ENCODE measurements at regions not wholly inside any gene's neighbourhood (a gene's known extent, or its start where the extent isn't known, plus 50 kb on each side); places are given as distances from the start of the nearest gene placed in this dataset.
"Not testable (repeated sequence)": the region's sequence is repeated elsewhere in the genome, so short reads cannot be mapped to it uniquely, and the experiment has no call there.

DNA sequence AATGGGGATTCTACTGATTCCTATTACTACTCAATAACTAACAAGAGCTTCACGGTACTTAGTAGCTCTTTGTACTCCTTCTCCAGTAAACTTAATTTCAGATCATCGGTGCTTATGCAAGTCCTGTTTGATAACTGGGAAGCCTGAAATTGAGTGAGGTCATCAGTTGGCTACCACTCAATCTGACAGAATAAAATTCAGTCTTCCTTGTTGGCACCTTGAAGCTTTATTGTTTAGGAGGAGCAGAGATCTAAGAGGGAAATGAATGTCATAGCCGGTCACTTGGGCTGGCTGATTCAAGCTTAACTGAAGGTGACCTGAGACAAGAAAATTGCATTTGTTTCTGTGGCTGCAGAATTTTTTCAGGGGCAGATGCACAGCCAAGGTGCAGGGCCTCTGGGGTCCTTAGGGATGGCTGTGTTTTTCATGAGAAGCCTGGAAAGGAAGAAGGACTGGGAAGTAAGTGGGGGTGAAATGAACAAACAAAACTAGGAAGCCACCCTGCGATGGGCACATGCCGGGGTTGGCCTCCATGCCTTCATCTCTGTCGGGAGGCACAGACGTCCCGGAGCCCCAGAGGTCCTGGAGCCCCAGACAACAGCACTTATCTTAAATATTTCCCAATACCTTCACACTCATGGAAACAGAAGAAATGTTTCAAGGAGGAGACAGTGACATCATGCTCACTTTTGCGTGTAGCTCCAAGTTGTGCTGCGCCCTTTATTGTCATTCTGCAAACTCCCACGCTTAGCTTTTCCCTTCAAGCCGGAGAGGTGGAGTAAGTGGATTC lies 85.0 kb upstream of the KIF5B start:
- TF ChIP-seq, protein P1, sequence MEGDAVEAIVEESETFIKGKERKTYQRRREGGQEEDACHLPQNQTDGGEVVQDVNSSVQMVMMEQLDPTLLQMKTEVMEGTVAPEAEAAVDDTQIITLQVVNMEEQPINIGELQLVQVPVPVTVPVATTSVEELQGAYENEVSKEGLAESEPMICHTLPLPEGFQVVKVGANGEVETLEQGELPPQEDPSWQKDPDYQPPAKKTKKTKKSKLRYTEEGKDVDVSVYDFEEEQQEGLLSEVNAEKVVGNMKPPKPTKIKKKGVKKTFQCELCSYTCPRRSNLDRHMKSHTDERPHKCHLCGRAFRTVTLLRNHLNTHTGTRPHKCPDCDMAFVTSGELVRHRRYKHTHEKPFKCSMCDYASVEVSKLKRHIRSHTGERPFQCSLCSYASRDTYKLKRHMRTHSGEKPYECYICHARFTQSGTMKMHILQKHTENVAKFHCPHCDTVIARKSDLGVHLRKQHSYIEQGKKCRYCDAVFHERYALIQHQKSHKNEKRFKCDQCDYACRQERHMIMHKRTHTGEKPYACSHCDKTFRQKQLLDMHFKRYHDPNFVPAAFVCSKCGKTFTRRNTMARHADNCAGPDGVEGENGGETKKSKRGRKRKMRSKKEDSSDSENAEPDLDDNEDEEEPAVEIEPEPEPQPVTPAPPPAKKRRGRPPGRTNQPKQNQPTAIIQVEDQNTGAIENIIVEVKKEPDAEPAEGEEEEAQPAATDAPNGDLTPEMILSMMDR (IDR thresholded peaks at IDR 0.05; ENCODE audit: borderline replicate concordance, insufficient read depth, low read depth, low read length): no peak
- no peak overlapping the region for H3K4me3 ChIP-seq (ENCODE audit: low read depth, low read length)

DNA sequence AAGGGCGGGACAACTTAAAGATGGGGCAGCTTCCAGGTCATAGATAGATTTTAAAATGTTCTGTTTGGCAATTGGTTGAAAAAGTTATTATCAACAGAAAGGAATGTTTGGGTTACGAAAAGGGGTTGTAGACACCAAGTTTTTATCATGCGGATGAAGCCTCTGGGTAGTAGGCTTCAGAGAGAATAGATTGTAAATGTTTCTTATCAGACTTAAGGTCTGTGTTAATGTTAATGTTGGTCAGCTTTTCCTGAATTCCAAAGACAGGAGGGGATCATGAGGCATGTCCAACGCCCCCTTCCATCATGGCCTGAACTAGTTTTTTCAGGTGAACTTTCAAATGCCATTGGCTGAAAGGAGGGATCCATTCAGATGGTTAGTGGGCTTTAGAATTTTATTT lies 84.2 kb upstream of the KIF5B start:
- no peak overlapping the region for H3K4me3 ChIP-seq (ENCODE audit: low read depth, low read length)
- TF ChIP-seq, protein P1 (IDR thresholded peaks at IDR 0.05; ENCODE audit: borderline replicate concordance, insufficient read depth, low read depth, low read length): no peak

DNA sequence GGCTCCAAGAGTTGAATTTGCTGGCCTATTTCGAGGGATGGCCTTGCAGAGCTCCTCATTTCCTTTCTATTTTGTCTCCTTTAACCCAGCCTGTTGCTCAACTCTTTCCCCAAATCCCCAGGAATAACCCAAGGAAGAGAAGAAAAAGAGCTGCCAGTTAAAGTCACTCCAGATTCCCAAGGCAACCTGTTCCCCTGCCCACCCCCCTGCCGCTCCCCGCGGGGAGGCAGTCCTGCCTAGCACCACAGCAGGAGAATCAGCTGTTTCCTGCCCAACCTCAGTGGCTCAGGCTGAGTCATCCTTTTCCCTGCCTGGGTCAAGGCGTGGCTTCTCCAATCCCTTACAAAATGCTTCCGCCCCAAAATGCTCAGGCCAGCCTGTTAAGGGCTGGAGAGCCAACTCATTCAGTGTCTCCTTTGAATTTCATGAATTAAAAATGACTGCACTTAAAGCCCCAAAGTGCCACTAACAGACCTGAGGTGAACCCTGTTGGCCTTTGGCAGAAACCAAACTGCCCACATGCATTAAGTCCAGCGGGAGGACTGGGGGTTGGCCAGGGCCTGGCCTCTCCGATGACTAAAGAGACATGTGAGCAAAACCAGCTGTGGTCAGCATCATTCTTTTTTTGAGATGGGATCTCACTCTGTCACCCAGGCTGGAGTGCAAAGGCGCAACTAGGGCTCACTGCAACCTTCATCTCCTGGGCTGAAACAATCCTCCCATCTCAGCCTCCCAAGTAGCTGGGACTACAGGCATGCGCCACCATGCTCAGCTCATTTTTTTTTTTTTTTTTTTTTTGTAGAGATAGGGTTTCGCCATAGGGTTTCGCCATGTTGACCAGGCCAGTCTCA lies 83.2 kb upstream of the KIF5B start:
- TF ChIP-seq, protein P1 (IDR thresholded peaks at IDR 0.05; ENCODE audit: borderline replicate concordance, insufficient read depth, low read depth, low read length): no peak
- no peak overlapping the region for H3K4me3 ChIP-seq (ENCODE audit: low read depth, low read length)

DNA sequence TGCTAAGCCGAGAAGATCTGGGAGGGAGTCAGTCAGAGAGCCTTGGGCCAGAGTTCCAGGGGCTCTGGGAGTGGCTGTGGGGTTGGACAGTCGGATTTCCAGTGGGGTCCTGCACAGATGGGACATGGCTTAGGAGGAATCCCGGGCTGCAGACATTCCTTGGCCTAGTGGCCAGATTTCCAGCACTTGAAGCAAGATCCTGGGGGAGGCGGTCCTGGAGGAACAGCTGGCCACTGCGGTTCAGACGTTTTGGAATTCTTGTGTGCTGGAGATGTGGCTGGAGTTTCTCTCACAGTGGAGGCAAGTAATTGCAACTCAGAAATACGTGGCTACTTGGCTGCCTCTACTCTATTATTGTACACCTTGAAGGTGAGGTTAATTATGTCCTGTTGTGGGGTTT lies 80.7 kb upstream of the KIF5B start:
- not testable (repeated sequence) for H3K4me3 ChIP-seq (ENCODE audit: low read depth, low read length)

DNA sequence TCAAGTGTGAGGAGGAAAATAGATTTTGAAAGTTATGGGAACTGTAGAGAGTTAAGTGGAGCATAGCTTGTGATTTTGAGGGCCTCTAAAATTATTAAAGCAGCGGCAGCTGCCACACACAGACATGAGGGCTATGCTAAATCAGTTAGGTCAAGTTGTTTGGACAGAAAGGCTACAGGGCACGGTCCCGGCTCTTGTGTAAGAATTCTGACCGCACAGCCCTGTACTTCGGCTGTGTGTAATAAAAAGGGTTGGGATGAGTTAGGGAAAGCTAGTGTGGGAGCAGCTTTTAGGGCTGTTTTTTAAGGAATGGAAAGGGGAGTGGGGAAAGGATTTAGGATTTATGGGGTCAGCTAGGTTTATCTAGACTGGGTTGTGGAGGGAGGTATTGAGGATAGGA lies 79.6 kb upstream of the KIF5B start:
- not testable (repeated sequence) for H3K4me3 ChIP-seq (ENCODE audit: low read depth, low read length)

DNA sequence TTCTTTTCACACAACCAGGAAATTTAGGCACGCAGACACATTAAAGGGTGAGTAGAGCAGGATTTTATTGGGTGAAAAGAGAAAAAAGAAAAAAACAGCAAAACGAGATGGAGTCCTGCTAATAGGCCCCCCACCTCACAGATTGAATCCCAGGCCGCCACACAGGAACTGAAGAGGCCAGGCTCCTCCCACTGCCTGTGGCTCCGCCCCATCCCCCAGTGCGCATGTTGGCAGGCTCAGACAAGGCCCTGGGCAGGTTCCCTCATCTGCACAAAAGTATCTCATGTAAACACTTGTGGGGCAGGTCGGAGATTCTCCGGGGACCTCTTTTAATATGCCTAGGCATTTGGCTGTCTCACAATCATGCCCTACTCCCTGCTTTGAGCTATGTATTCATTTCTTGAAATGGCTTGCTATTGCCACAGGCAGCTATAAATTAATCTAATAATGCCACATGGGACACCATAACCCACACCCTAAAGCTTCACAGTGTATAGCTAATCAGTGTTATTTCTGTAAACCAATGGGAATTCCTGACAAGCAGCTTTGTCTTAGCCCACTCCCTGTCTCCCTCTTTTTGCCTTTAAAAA lies 76.2 kb upstream of the KIF5B start:
- TF ChIP-seq, protein P1 (IDR thresholded peaks at IDR 0.05; ENCODE audit: borderline replicate concordance, insufficient read depth, low read depth, low read length): no peak
- no peak overlapping the region for H3K4me3 ChIP-seq (ENCODE audit: low read depth, low read length)

DNA sequence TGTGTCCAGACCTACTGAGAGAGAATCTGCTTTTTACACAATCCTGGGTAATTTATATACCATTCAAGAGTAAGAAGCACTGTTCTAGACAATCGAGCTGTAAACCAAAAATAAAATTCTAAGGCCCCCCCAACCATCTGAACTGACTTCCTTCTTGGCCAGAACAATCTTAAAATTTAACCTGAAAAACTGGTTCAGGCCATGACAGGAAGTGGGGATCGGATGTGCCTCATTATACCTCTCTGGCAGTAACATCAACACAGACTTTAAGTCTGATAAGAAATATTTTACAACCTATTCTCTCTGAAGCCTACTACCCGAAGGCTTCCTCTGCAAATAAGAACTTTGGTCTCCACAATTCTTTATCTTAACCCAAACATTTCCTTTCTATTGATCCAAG lies 75.2 kb upstream of the KIF5B start:
- no peak overlapping the region for H3K4me3 ChIP-seq (ENCODE audit: low read depth, low read length)
- TF ChIP-seq, protein P1 (IDR thresholded peaks at IDR 0.05; ENCODE audit: borderline replicate concordance, insufficient read depth, low read depth, low read length): no peak

DNA sequence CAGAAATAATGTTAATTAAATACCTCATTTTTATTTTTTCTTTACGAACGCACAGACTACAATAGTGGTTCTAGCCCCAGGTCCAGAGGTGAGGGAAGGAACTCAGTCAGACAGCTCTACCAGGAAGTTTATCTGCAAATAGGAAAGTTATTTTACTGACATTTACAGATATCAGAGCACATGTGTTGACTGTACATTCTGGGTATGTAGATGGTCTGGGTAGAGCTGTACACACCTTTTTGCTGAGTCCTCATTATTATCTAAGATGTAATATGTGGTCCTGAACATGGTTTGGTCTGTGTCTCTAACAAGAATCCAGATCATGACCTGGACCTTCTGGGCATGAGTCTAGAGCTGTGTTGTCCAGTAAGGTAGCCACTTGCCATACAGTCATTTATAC lies 74.6 kb upstream of the KIF5B start:
- TF ChIP-seq, protein P1 (IDR thresholded peaks at IDR 0.05; ENCODE audit: borderline replicate concordance, insufficient read depth, low read depth, low read length): no peak
- no peak overlapping the region for H3K4me3 ChIP-seq (ENCODE audit: low read depth, low read length)

All from GM12875 (cell line).